Fibroblast of lung (primary cell): ENCODE measurements at regions not wholly inside any gene's neighbourhood (a gene's known extent, or its start where the extent isn't known, plus 50 kb on each side); places are given as distances from the start of the nearest gene placed in this dataset.

Experiments used
- EZH2 ChIP-seq: IDR thresholded peaks from 2 replicates; pipeline ENCODE4 v1.5.1; 2012; ENCODE audit warnings: low read length, control low read depth, mild to moderate bottlenecking; ENCODE audit errors: missing control alignments
- TF ChIP-seq, protein P1 (sequence below), 2 donors: IDR thresholded peaks in 1 of 2; conservative IDR thresholded peaks in 1 of 2; 1 replicate in 1 of 2; 2 replicates in 1 of 2; pipeline ENCODE4 v1.5.1; 2011 to 2012; ENCODE audit warnings: low read length in 2 of 2, control low read depth in 1 of 2, inconsistent platforms in 1 of 2, low read depth in 1 of 2, mild to moderate bottlenecking in 1 of 2

DNA sequence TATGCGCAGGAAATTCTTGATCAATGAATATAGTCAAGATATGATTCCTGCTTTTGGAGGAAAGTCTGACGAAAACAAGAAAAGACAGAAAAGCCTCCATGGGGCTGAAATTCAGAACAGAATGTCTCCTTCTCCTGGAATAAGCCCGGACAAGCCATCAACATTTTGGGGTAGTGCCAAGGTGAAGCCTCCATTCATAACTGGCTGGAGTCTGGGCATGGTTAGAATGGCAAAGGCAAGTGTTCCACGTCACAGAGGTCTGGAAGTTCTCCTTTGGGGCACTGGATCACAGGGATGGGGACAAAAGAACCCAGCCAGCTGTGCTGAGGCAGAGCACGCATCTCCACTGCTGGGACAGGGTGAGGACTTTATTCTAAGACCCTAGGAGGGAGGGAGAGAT is 505.7 kb downstream of the CMPK2 start:
- TF ChIP-seq EZH2: no peak
- TF ChIP-seq, protein P1, sequence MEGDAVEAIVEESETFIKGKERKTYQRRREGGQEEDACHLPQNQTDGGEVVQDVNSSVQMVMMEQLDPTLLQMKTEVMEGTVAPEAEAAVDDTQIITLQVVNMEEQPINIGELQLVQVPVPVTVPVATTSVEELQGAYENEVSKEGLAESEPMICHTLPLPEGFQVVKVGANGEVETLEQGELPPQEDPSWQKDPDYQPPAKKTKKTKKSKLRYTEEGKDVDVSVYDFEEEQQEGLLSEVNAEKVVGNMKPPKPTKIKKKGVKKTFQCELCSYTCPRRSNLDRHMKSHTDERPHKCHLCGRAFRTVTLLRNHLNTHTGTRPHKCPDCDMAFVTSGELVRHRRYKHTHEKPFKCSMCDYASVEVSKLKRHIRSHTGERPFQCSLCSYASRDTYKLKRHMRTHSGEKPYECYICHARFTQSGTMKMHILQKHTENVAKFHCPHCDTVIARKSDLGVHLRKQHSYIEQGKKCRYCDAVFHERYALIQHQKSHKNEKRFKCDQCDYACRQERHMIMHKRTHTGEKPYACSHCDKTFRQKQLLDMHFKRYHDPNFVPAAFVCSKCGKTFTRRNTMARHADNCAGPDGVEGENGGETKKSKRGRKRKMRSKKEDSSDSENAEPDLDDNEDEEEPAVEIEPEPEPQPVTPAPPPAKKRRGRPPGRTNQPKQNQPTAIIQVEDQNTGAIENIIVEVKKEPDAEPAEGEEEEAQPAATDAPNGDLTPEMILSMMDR (conservative IDR thresholded peaks at IDR 0.05 in 1 of 2, IDR thresholded peaks at IDR 0.05 in 1 of 2; ENCODE audit: low read depth in 1 of 2, low read length in 2 of 2): no peak
